ENCODE measurements at regions not wholly inside any gene's neighbourhood (a gene's known extent, or its start where the extent isn't known, plus 50 kb on each side); places are given as distances from the start of the nearest gene placed in this dataset.

- ChIA-PET POLR2A (no interaction called here), CTCF (ENCODE audit: low intra/inter-chr PET ratio, low total read pairs) (no interaction called here)
- H3K36me3 ChIP-seq (replicated peaks in 1 of 2; ENCODE audit: control insufficient read depth in 1 of 2, insufficient read depth in 2 of 2, low read length in 2 of 2): no peaks in the 10 kb centered on the region
- ATAC-seq: no peak
- in situ Hi-C loops (cut with HindIII; ENCODE audit: extremely low pct_ligation_motif_present, low pct_unique_long_range_greater_than_20kb) (no loop called here), intact Hi-C loops (cut with micrococcal nuclease; ENCODE audit: unreplicated experiment) (no loop called here)
- no peak overlapping the region for H3K9ac ChIP-seq (ENCODE audit: insufficient read depth, low read depth, low read length)
- H3K4me1 ChIP-seq (ENCODE audit: insufficient read depth, low read length): no peaks in the 10 kb centered on the region
- 82% methylated on average over 4 of the region's 5 CpGs for WGBS (ENCODE audit: low lambda C conversion rate)
- no peak overlapping the region for H3K4me3 ChIP-seq (replicated peaks in 1 of 3; ENCODE audit: insufficient read depth in 1 of 3, low read depth in 2 of 3, low read length in 3 of 3)
- no peak overlapping the region for H3K27ac ChIP-seq (ENCODE audit: extremely low read length, insufficient read depth, low read length)
- H4K20me1 ChIP-seq (ENCODE audit: insufficient read depth, low read length): no peaks in the 10 kb centered on the region
- H3K27me3 ChIP-seq (ENCODE audit: control insufficient read depth in 1 of 2, insufficient read depth in 2 of 2, low read length in 2 of 2): peaks cover 0 to 4% of the 10 kb centered on the region in 2 experiments; a peak in 1 of 5 replicates
- H3K9me3 ChIP-seq (ENCODE audit: low read length): no peaks in the 10 kb centered on the region
- no peaks in the 10 kb centered on the region for H3K79me2 ChIP-seq (ENCODE audit: insufficient read depth, low read length)
- TF ChIP-seq HES4 (CRISPR knock-in tag; IDR thresholded peaks at IDR 0.05; ENCODE audit: borderline replicate concordance): no peak
- TF ChIP-seq ERF (CRISPR knock-in tag; IDR thresholded peaks at IDR 0.05): no peak
- TF ChIP-seq ZNF33A (CRISPR knock-in tag; IDR thresholded peaks at IDR 0.05; ENCODE audit: borderline replicate concordance): no peak
- TF ChIP-seq ELK4 (CRISPR knock-in tag; IDR thresholded peaks at IDR 0.05; ENCODE audit: borderline replicate concordance): no peak
- TF ChIP-seq ZNF207 (IDR thresholded peaks at IDR 0.05; ENCODE audit: borderline replicate concordance): no peak
- TF ChIP-seq DNMT1 (CRISPR knock-in tag; IDR thresholded peaks at IDR 0.05): no peak
- no peak for TF ChIP-seq NR2F6 (IDR thresholded peaks at IDR 0.05)
- TF ChIP-seq NR2F6 (CRISPR knock-in tag; IDR thresholded peaks at IDR 0.05): no peak
- TF ChIP-seq ZNF737 (CRISPR knock-in tag; IDR thresholded peaks at IDR 0.05; ENCODE audit: borderline replicate concordance): no peak
- TF ChIP-seq TRAFD1 (CRISPR knock-in tag; IDR thresholded peaks at IDR 0.05; ENCODE audit: borderline replicate concordance): no peak
- no peak for TF ChIP-seq ARNT (IDR thresholded peaks at IDR 0.05)
- TF ChIP-seq TFE3 (CRISPR knock-in tag; IDR thresholded peaks at IDR 0.05): no peak
- no peak for TF ChIP-seq DMAP1 (CRISPR knock-in tag; IDR thresholded peaks at IDR 0.05)
- TF ChIP-seq ZNF652 (CRISPR knock-in tag; IDR thresholded peaks at IDR 0.05; ENCODE audit: borderline replicate concordance, low read depth): no peak
- H2AFZ ChIP-seq (ENCODE audit: low read length): no peak overlapping the region
- no TSS peak for BruUV-seq (replicated peaks)
- no peak for DNase-seq (ENCODE audit: low spot score)
- H3K4me2 ChIP-seq (ENCODE audit: low read depth, low read length): no peak overlapping the region
- FAIRE-seq: no peak
Observed at GRCh38 chr9:99399474-99399873, 177.4 kb downstream of the SEC61B start.
